ENCODE measurements at regions not wholly inside any gene's neighbourhood (a gene's known extent, or its start where the extent isn't known, plus 50 kb on each side); places are given as distances from the start of the nearest gene placed in this dataset.

DNA sequence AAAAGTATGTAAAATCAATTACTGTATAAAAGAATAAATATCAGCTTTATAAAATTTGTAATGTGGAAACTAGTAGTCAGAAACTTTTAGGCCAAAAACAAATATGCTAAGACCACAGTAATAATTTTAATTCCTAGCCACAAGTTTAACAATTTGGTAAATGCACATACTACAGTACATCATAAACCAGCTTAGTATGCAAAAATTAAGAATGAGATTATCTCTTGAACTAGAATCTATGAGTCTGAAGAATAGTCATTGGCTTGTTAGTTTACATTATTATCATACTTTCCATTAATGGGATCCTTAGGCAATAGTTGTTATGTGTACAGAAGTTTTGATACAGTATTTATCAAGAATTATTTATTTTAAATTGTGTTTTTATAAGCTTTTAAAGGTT lies 491.9 kb upstream of the FSIP2 start:
- TF ChIP-seq EZH2 (IDR thresholded peaks at IDR 0.05) (no peak), POLR2AphosphoS5 (IDR thresholded peaks at IDR 0.05; ENCODE audit: borderline replicate concordance, low read depth, low read length) (no peak)

All from SK-N-MC (cell line).